SK-N-MC (cell line): ENCODE measurements at regions not wholly inside any gene's neighbourhood (a gene's known extent, or its start where the extent isn't known, plus 50 kb on each side); places are given as distances from the start of the nearest gene placed in this dataset.

Experiments used
- DNase-seq: peaks from one replicate; pipeline ENCODE4 v3.0.0-alpha.2; 2011; ENCODE audit warnings: low read depth, low spot score
- H3K27ac ChIP-seq: fragments of 200-600 bp; sonication (generic); 2 replicates; pipeline ENCODE4 v1.5.1; 2016; ENCODE audit warnings: mixed run types
- H3K36me3 ChIP-seq: fragments of 200-600 bp; sonication (generic); 2 replicates; pipeline ENCODE4 v1.6.1; 2017; ENCODE audit warnings: antibody characterized with exemption, low read length, mixed read lengths; ENCODE audit not compliant: insufficient read depth
- H3K4me3 ChIP-seq: fragments of 200-600 bp; sonication (generic); 2 replicates; pipeline ENCODE4 v1.5.1; 2016
- H3K9ac ChIP-seq: fragments of 200-600 bp; sonication (generic); 2 replicates; pipeline ENCODE4 v1.8.0; 2017; ENCODE audit warnings: mixed run types, mixed read lengths; ENCODE audit not compliant: insufficient read length
- H3K9me3 ChIP-seq: fragments of 200-600 bp; sonication (generic); 2 replicates; pipeline ENCODE4 v1.6.1; 2017; ENCODE audit warnings: low read depth, mild to moderate bottlenecking, antibody characterized with exemption, low read length, moderate library complexity, mixed read lengths
- EZH2 ChIP-seq: fragments of 200-600 bp; sonication (generic); IDR thresholded peaks from one replicate; pipeline ENCODE4 v1.6.1; 2017; ENCODE audit warnings: antibody characterized with exemption
- FOXP2 ChIP-seq: optimal IDR thresholded peaks from 2 replicates; pipeline ENCODE3; 2011; ENCODE audit warnings: mild to moderate bottlenecking, moderate library complexity; ENCODE audit not compliant: insufficient read depth; ENCODE audit errors: extremely low read length, control extremely low read depth
- POLR2AphosphoS5 ChIP-seq: IDR thresholded peaks from 2 replicates; pipeline ENCODE4 v1.6.1; 2012; ENCODE audit warnings: mild to moderate bottlenecking, low read depth, low read length, borderline replicate concordance

DNA sequence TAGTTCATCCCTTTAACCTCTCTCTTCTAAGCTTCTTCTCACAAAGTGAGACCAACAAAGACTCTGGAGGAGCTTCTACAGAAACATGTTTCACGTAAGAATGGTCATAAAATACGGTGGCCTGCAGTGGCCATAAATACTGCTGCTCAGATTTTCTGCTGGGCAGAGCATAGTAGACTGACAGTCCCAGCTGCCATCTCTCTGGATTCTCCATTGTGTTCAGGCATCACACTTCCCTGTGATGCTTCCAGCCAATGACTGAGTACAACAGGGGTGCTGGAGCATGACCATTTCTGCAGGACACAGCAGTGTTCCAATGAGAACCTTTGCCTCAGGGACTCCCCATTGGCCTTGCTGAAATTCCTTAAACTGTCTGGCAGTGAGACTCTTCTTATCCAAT is 392.6 kb downstream of the MMUT start:
- no peak for TF ChIP-seq EZH2
- TF ChIP-seq FOXP2, result no peak
- no peak for TF ChIP-seq POLR2AphosphoS5
- no peak overlapping the region for H3K27ac ChIP-seq
- no peak overlapping the region for H3K4me3 ChIP-seq
- H3K9me3 ChIP-seq, result peaks cover 9% of the 10 kb centered on the region; the same call in 1 of the 2 replicates
- H3K9ac ChIP-seq, result no peak overlapping the region
- DNase-seq, result no peak
- no peaks in the 10 kb centered on the region for H3K36me3 ChIP-seq

- Histone ChIP-seq H3K27ac (no peak overlapping the region), H3K36me3 (no peaks in the 10 kb centered on the region), H3K9ac (no peak overlapping the region), H3K4me3 (no peak overlapping the region), H3K9me3 (no peaks in the 10 kb centered on the region)
- no peak for TF ChIP-seq POLR2AphosphoS5
- no peak for TF ChIP-seq FOXP2
- no peak for TF ChIP-seq EZH2
- no peak for DNase-seq
Measured at GRCh38 chr6:49054311-49054710, 408.7 kb downstream of the MMUT start.

GRCh38 chr6:49052901-49053300 is 410.2 kb downstream of the MMUT start:
- no peak overlapping the region for H3K4me3 ChIP-seq
- no peaks in the 10 kb centered on the region for H3K36me3 ChIP-seq
- H3K9ac ChIP-seq, result no peak overlapping the region
- H3K27ac ChIP-seq, result no peak overlapping the region
- TF ChIP-seq EZH2 (no peak), FOXP2 (no peak), POLR2AphosphoS5 (no peak)
- H3K9me3 ChIP-seq, result no peaks in the 10 kb centered on the region
- DNase-seq, result no peak

GRCh38 chr6:49051281-49051680 is 411.8 kb downstream of the MMUT start:
- Histone ChIP-seq H3K4me3 (no peak overlapping the region), H3K9me3 (no peaks in the 10 kb centered on the region), H3K27ac (no peak overlapping the region), H3K36me3 (no peaks in the 10 kb centered on the region), H3K9ac (no peak overlapping the region)
- no peak for TF ChIP-seq EZH2
- TF ChIP-seq POLR2AphosphoS5, result no peak
- TF ChIP-seq FOXP2, result no peak
- DNase-seq, result no peak

DNA sequence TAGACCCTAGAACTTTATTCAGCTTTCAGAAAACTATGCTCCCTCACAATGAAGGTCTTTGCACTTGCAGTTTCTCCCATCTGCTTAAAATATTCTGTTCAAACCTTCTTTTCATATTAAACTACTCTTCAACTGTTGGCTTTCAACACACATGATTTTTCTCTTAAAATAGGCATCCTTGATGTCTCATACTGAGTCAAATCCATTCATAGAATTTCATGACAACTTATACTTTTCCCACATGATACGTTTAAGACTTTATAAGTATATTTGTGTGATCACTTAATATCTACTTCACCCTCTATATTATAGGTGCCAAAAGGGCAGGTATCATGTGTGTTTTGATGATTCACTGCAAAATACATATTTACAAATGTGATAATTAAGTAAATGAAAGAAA is 412.5 kb downstream of the MMUT start:
- TF ChIP-seq POLR2AphosphoS5 (no peak), EZH2 (no peak), FOXP2 (no peak)
- H3K27ac ChIP-seq, result no peak overlapping the region
- no peak overlapping the region for H3K9ac ChIP-seq
- no peak overlapping the region for H3K4me3 ChIP-seq
- no peak for DNase-seq
- no peaks in the 10 kb centered on the region for H3K9me3 ChIP-seq
- H3K36me3 ChIP-seq, result no peaks in the 10 kb centered on the region

- H3K9me3 ChIP-seq, result no peaks in the 10 kb centered on the region
- H3K4me3 ChIP-seq, result no peak overlapping the region
- no peak for TF ChIP-seq POLR2AphosphoS5
- no peak for TF ChIP-seq FOXP2
- no peak for TF ChIP-seq EZH2
- H3K9ac ChIP-seq, result no peak overlapping the region
- no peak for DNase-seq
- H3K36me3 ChIP-seq, result no peaks in the 10 kb centered on the region
- no peak overlapping the region for H3K27ac ChIP-seq
Measured at GRCh38 chr6:49038294-49038822, 424.7 kb downstream of the MMUT start.

GRCh38 chr6:49030251-49031020 is 432.6 kb downstream of the MMUT start:
- Histone ChIP-seq H3K9me3 (no peaks in the 10 kb centered on the region), H3K4me3 (no peak overlapping the region), H3K36me3 (no peaks in the 10 kb centered on the region), H3K9ac (no peak overlapping the region), H3K27ac (no peak overlapping the region)
- no peak for TF ChIP-seq EZH2
- no peak for TF ChIP-seq FOXP2
- no peak for TF ChIP-seq POLR2AphosphoS5
- no peak for DNase-seq

DNA sequence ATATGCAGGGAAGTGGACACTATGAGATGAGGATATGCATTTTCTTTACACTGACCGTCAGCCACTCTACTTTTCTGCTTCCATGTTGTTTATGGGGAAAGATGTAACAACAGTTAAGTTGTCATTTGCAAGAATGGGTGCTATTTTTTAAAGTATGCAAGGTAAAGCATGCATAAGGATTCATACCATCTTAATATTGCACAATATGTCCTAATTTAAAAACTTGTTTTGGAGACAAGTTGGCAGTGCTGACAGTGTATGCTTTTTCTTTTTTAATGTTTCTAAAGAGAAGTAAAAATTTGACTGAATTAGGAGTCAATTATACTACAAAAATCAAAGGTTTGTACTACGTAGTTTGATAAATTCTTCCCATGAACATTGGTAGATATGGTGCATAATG is 435.4 kb downstream of the MMUT start:
- Histone ChIP-seq H3K9ac (no peak overlapping the region), H3K27ac (no peak overlapping the region), H3K36me3 (no peaks in the 10 kb centered on the region), H3K9me3 (no peaks in the 10 kb centered on the region), H3K4me3 (no peak overlapping the region)
- no peak for DNase-seq
- TF ChIP-seq FOXP2, result no peak
- TF ChIP-seq EZH2, result no peak
- TF ChIP-seq POLR2AphosphoS5, result no peak
